GM04503 (cell line): ENCODE measurements at regions not wholly inside any gene's neighbourhood (a gene's known extent, or its start where the extent isn't known, plus 50 kb on each side); places are given as distances from the start of the nearest gene placed in this dataset.
"Not testable (repeated sequence)": the region's sequence is repeated elsewhere in the genome, so short reads cannot be mapped to it uniquely, and the experiment has no call there.

Source experiments
- DNase-seq: peaks from one replicate; pipeline ENCODE4 v3.0.0-alpha.2; 2012; ENCODE audit warnings: low read depth

DNA sequence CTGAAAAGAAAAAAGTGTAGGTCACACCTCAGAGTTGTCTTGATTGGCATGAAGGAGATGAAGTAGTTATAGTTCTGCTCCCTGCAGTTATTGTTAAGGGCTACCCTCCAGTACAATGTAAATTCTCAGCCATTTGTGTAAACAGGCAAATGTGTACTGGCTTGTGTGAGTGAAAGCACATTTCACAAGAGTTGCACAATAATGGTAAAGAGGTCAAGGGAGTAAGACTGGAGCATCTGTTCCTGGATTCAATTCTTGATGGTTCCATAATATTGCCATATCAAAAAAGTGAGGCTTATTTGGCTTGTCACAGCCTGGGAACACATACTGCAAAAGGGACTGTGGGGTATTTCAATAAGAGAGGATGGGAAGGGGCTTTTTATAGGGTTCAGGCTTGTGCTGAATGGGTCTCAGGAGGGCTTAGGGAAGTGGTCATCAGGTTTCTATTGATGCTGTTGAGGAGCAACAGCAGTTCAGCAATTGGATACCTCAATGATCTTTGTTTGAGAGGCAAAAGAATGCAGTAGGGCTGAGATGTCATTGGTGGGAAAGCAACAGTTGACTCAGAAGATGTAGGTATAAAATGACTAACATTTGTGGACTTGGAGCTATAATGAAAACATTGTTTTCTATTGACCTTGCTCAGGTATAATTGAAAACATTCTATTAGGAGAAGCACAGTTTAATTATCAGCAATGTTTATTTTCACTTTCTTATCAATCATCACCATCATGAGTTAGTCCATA lies 402.6 kb downstream of the BCKDHB start:
- DNase-seq = no peak

DNA sequence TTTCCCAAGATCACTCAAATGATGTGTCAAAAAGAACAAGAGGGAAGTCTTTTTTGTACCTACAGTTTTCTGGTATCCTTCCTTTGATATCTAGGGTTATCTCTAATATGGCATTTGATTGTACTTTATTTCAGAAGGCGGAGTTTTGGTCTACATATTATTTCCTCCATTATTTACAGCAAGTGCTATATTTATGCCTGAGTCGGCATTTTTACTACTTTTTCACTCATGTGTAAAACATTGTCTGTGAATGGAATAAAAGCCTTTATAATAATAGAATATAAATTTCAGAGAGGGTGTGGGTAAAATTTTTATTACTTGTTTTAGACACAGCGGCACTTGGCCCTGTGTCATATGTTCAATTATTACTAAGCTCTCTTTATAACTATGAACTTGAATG lies 398.4 kb downstream of the BCKDHB start:
- no peak for DNase-seq

DNA sequence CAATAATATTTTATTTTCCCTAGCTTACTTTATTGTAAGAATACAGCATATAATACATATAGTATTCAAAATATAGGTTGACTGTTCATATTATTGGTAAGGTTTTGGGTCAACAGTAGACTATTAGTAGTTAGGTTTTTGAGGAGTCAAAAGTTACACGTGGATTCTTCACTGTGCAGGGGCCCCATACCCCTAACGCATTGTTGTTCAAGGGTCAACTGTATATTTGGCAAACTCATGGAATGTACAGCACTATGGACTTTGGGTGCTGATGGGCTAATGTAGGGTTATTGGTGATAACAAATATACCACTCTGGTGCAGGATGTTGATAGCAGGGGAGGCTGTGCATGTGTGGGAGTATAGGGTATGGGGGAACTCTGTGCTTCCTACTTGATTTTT lies 397.2 kb downstream of the BCKDHB start:
- no peak for DNase-seq

DNA sequence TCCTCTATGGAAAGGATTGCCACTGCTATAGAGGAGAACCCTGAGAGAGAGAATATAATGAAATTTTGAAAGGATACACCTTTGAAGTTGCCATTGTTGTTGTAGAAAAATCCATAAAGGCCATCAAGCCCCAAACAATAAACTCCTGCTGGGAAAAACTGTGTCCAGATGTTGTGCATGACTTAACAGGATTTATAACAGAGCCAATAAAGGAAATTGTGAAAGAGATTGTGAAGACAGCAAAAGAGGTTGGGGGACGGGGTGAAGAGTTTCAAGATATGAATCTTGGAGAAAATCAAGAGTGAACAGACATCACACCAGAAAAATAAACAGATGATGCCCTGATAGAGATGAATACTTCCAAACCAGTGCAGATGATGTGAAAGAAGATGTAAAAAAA lies 396.4 kb downstream of the BCKDHB start:
- no peak for DNase-seq

DNA sequence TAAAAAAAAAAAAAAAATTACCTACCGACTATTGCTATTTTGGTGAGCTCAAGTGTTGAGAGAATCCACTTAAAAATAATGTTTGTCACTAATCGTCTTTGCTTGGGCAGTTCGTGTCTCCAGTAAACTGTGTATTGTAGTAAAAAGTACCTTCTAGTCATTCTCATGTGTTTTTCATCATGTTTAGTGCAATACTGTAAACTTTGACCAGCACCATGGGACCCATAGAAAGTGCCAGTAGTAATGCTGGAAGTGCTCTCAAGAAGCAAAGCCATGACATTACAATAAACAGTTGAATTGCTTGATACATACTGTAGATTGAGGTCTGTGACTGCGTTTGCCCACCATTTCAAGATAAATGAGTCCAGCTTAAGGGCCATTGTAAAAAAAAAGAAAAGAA lies 395.2 kb downstream of the BCKDHB start:
- no peak for DNase-seq

DNA sequence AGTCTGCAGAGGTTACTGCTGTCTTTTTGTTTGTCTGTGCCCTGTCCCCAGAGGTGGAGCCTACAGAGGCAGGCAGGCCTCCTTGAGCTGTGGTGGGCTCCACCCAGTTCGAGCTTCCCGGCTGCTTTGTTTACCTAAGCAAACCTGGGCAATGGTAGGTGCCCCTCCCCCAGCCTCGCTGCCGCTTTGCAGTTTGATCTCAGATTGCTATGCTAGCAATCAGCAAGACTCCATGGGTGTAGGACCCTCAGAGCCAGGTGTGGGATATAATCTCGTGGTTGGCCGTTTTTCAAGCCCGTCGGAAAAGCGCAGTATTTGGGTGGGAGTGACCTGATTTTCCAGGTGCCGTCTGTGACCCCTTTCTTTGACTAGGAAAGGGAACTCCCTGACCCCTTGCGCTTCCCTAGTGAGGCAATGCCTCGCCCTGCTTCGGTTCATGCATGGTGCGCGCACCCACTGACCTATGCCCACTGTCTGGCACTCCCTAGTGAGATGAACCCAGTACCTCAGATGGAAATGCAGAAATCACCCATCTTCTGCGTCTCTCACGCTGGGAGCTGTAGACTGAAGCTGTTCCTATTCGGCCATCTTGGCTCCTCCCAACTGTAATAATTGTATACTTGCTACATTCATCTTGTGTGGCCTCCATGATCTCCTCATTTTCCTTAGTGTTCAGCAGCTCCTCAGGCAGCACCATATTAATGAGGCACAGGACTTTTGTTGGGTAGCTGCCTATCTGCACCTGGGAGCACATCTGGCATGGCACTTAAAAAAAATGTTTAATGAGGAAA lies 391.4 kb downstream of the BCKDHB start:
- DNase-seq = not testable (repeated sequence)

DNA sequence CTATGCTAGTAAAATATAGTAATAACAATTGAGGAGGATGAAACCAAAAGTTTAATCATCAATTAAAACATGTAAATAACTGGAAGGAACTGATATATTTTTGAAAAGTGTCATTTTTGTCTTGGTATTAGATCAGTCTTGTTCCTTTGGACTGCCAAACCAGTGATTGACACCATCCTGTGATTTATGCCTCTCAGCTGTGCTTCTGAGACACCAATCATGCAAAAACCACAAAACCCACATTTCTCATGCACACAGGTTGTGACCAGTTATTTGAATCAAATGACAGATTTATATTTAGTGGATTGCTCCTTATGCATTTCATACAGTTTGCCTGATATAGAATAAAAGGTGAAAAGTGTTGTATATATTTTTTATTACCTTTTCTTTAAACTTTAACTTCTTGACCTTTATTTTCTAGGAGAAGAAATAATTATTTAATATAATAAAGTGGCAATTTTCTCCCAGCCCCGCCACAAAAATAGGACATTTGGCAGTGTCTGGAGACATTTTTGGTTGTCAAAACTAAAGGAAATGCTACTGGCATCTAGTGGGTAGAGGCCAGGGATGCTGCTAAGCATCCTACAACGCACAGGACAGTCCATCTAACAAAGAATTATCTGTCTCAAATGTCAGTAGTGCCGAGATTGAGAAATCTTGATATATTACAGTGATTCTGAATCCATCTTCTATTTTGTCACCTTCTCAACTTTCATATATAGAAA lies 383.6 kb downstream of the BCKDHB start:
- DNase-seq = no peak

DNA sequence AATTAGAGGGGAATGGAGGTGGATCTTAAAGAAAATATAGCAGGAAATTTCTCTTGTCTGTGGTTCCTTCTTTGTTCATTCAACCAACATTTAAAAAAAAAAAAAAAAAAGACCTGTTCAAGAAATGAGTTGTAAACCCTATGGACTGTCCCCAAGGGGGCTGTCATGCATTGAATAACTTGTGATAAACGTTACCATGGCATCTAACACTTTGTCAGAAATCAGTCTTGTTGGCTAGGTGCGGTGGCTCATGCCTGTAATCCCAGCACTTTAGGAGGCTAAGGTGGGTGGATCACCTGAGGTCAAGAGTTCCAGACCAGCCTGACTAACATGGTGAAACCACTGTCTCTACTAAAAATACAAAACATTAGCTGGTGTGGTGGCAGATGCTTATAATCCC lies 381.7 kb downstream of the BCKDHB start:
- no peak for DNase-seq

DNA sequence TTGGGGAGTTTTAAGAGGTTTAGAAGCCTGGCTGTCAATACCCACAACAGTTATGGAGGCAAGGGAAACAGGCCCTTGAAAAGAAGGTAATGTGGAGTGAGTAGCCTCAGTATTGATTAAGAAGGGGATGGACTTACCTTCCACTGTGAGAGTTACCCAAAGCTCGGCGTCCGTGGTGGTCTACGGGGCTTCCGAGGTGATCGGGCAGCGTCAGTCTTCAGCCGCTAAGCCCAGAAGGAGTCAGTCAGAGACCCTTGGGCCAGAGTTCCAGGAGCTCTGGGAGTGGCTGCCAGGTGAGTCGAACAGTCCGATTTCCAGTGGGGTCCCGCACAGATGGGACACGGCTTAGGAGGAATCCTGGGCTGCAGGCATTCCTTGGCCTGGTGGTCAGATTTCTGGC lies 379.0 kb downstream of the BCKDHB start:
- not testable (repeated sequence) for DNase-seq

DNA sequence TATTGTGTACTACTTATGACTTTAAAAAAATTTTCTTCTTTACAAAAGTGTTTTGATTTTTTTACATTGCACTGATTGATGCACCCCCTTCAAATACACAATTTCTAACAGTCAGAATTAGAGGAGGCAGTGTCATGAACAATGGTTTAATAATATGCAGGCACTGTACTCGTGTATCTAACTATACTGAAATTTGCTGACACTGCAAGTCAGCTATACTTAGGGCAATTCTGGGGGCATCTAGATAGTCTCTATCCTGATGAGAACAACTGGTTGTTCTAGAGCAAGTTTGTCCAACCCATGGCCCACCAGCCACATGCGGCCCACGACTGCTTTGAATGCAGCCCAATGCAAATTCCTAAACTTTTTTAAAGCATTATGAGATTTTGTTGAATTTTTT lies 375.6 kb downstream of the BCKDHB start:
- no peak for DNase-seq

DNA sequence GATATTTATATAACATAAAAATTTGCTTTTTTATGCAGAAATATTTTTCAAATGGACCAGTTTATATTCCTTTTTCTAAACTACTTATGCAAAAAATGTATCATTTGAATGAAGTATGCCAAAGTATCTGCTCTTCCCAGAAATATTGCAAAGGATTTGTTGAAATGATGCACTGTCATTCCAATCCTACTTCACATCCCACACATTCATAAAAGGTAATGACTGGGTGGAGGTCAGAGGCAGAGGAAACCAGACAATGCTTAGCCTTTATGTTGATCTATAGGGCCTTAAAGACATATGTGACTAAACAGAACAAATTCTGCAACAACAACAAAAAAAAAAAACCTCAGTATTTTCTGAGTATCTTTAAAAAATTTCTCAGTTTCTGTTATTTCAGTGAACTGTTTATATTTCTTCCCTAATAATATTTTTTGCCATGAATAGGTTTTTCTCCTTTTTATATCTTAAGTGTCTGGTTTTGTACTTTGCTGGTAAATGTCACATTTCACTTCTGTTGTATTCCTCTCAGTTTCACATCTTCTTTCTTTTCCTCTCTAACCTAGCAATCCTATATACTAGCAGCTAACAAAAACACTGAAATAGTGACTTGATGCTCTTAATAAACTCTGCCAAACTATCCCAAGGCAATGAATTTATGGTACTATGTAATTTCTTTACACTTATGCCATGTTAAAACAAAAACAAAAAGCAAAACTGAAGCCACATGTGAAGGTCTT lies 374.1 kb downstream of the BCKDHB start:
- no peak for DNase-seq

DNA sequence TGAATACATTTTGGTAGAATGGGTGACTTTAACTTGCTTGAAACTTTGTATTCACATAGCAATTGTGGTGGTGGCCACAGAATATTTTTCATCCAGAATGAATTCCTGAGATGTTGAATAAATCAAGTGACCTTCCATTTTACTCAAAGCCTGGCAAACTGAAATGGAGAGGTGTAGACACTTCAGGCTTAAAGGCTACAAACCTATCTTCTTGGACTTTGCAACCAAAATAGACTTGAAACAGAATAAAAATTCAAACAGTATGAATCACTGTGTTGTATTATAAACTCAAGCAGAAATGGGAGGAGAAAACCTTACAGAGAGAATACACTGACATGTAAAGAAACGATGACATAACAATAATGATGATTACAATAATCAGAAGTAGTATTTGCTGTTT lies 371.6 kb downstream of the BCKDHB start:
- no peak for DNase-seq

DNA sequence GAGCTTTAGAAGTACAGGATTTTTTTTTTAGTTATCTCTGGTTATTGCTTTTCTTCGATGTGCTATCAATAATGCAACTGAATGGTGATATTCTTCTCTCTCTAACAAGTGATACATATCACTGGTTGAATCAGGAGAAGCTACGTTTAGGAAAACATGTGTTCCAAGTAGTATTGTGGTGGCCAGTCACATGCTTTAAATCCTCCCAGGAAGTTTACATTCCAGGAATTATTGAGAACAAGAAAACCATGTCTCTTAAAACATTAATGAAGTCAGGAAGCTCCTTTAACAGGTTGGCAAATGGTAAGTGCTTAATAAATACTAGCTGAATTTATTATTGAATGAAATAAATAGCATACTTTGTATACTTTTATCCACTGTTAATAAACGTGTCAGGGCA lies 371.1 kb downstream of the BCKDHB start:
- no peak for DNase-seq

DNA sequence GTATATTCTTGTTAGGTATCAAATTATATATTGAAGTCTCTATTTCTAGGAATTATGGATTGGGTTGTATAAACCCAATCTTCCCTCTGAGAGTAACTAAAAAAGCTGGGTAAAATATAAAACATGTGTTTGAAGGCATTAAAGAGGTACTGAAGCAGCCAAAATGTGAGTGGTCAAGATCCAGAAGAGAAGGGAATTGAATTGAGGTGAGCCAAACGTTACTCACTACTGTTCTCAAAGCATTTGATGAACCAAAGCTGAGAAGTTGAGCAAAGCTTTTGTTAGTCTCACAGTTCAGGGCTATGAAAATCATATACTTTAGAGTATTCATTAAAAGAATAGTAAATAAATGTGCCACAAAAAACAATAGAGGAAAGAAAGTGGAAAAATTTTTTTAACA lies 365.8 kb downstream of the BCKDHB start:
- DNase-seq = no peak

DNA sequence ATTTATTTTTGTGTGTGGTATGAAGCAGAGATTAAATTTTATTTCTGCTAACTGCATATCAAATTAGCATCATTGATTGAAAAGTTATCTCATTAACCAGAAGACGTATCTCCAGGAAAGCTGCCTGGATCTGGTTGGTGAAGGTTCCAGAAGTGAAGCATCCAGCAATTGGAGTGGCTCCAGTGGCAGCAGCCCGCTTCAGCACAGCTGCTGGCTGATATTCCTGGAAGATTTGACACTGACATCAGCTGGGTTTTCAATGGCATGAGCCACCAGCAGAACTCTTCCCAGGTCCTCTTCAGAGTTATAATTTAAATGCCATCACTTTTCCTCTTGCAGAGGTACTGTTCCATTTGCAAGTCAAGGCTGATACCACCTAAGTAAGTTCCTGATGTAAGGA lies 363.5 kb downstream of the BCKDHB start:
- no peak for DNase-seq

DNA sequence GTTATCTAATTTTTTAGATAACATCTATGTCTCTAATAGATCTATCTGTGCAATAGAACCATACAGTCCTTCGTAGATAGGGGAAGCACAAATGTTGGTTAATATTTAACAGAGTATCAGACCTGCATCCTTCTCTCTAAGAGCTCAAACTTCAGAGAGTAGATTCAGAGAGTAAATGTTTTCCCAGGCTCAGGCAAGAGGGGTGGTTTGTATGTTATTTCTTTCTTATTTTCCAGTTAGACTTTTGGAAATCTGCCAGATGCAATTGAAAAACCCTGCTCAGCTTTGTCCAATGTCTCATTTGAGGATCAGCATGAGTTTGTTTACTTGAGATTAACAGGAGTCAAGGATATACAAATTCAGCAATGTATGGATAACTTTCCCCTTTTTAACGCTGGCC lies 361.9 kb downstream of the BCKDHB start:
- no peak for DNase-seq

DNA sequence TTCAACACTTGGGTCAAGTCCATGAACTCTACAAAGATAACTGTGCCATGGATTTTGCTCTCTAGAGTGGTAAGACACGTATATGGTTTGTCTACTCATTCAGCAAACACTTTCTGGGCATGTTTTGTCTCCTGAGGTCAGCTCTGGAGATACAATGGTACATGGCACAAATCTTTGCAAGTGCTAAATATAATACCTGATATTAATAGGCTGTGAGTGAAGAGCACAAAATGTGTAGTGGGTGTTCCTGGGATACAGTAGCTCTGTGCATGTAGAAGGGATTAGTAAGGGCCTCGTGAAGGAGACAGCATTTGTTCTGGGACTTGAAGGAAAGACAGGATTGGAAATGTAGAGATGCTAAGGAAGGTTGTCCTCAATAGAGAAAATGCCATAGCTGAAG lies 360.9 kb downstream of the BCKDHB start:
- DNase-seq = no peak

DNA sequence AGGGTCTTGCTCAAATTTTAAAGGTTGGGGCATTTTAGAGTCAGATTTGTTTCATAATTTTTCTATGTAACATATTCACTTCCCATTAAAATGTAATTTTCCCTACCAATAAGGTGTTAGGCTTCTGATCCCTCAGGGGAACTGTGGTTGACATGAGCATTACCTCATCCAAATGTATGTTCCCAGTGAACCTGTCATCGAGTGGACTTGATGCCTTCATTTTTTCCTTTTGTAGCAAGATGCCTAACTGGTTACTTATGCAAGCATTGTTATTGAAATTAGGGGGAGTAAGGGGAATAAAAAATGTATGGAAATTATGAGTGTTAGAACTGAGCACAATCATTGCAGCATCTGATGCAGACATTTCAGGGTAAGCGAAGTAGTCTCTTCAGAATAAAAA lies 360.5 kb downstream of the BCKDHB start:
- DNase-seq = no peak

DNA sequence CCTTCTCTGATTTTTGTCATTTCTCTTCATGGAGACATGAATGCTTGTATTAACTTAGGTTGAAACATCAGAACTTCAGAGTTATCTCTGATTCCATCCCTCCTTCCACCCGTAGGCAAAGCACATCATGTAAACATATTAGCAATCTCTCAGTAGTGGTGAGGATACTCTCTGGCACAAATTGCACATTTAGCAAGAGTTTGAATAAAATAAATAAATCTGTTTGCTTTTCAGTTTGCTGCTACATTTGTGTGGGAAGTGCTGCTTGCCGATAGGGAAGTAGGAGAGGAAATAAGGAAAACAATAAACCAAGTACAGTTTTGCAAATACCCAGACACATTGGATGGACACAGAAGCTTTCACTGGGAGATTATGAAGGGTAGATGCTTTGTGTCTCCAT lies 359.0 kb downstream of the BCKDHB start:
- DNase-seq = no peak

DNA sequence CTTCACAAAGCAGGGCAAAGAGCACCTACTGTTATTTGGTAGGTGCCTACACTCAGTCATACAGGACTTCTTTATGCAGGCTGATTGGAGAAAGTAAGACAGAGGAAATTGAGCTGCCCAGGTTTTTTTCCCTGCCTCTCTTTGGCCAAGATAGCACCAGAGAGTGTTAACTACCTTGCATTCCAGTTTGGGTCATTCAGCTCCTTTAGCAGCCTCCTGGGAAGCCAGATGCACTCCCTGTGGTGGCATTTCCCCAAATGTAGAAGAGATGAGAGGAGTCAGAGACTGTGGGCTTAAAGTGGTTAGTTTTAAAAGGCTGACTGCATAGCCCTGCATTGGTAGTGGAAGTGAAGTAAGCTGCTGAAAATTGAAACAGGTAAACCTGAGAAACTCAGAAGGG lies 358.4 kb downstream of the BCKDHB start:
- no peak for DNase-seq

DNA sequence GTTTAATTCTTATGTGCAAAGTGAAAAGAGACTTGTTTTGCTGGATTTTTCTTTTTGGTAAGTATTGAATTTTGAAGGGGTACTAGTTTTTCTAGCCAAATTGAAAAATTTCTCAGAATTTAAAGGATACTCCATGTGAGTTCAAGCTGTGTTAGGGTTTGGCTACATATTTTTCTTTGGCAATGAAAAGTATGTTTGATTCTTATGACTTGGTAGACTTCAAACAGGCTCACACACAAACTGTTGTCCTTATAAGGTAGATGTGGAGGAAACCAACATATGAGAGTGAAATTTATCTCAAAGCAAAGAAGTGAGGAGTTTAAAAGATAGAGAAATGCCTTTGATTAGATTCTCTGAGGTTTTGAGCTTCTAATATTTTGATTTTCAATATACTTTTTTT lies 356.7 kb downstream of the BCKDHB start:
- DNase-seq = no peak

DNA sequence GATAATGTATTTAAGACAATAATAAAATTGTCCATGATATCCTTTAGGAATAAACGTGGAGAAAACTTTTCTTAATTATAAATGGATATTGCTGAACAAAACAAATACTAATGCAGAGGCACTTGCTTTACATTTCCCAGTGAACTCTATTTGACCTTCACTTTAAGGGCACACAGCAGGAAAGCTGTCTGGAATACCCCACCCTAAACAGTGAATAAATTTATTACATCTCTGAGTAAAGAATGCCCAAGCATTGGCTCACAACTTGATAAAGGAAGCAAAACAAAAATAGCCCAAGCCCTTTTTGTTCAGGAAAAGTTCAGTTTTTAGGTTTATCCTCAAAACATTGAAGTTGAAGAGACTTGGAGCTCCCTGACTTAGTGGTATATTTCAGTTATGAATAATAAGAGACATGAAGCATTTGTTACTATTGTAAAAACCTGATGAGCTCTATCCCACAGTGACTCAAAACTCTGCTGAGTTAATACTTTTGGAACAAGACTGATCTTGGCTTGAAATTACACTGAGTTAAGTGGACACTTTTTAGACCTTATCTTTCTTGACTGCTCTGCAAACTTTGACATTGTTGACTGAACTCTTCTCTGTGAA lies 353.9 kb downstream of the BCKDHB start:
- no peak for DNase-seq
